ENCODE measurements at regions not wholly inside any gene's neighbourhood (a gene's known extent, or its start where the extent isn't known, plus 50 kb on each side); places are given as distances from the start of the nearest gene placed in this dataset.

DNA sequence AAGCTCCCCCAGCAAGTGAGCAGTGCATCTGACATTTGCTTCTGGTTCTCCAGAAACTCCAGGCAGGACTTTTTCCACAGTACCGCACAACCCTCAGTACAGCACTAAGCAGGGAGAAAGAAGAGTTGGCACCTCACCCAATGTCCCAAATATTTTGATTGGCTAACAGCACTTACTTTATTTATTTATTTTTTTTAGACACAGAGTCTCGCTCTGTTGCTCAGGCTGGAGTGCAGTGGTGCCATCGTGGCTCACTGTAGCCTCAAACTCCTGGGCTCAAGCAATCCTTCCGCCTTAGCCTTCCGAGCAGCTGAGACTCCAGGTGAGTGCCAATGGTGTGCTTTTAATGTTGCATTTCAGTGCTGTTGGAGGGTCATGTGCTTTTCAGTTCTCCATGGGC lies 200.3 kb upstream of the ZMIZ1 start:
- Histone ChIP-seq H3K36me3 (ENCODE audit: low read depth, low read length) (no peaks in the 10 kb centered on the region), H3K9me3 (ENCODE audit: low read length) (no peaks in the 10 kb centered on the region), H3K9ac (ENCODE audit: low read length) (no peak overlapping the region), H3K9me2 (replicated peaks; ENCODE audit: low read length) (no peaks in the 10 kb centered on the region; the same call in 1 of the 2 replicates), H3K27ac (ENCODE audit: low read length) (no peak overlapping the region), H3F3A (ENCODE audit: low read length, unreplicated experiment) (no peaks in the 10 kb centered on the region), H4K20me1 (ENCODE audit: low read length) (no peaks in the 10 kb centered on the region), H3K4me2 (ENCODE audit: low read length) (no peak overlapping the region), H3K27me3 (ENCODE audit: low read length) (peaks cover 8% of the 10 kb centered on the region; the same call in 1 of the 2 replicates), H3K4me1 (ENCODE audit: insufficient read depth, low read length) (no peaks in the 10 kb centered on the region), H3K4me3 (ENCODE audit: low read length) (no peak overlapping the region), H2AFZ (ENCODE audit: low read length) (no peak overlapping the region), H3K79me2 (ENCODE audit: low read length) (no peaks in the 10 kb centered on the region)
- CTCF ChIA-PET, result no interaction called here
- DNase-seq (no peak), ATAC-seq (no peak)
- no TSS peak for BruUV-seq (replicated peaks)
- TF ChIP-seq, protein P1, sequence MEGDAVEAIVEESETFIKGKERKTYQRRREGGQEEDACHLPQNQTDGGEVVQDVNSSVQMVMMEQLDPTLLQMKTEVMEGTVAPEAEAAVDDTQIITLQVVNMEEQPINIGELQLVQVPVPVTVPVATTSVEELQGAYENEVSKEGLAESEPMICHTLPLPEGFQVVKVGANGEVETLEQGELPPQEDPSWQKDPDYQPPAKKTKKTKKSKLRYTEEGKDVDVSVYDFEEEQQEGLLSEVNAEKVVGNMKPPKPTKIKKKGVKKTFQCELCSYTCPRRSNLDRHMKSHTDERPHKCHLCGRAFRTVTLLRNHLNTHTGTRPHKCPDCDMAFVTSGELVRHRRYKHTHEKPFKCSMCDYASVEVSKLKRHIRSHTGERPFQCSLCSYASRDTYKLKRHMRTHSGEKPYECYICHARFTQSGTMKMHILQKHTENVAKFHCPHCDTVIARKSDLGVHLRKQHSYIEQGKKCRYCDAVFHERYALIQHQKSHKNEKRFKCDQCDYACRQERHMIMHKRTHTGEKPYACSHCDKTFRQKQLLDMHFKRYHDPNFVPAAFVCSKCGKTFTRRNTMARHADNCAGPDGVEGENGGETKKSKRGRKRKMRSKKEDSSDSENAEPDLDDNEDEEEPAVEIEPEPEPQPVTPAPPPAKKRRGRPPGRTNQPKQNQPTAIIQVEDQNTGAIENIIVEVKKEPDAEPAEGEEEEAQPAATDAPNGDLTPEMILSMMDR (conservative IDR thresholded peaks at IDR 0.05; ENCODE audit: low read depth, low read length), result no peak
- TF ChIP-seq EZH2 (IDR thresholded peaks at IDR 0.05; ENCODE audit: low read length, unreplicated experiment), result no peak
- TF ChIP-seq EZH2phosphoT487 (IDR thresholded peaks at IDR 0.05; ENCODE audit: borderline replicate concordance, low read length), result no peak
- intact Hi-C loops (cut with micrococcal nuclease), result no loop called here
- POLR2A ChIA-PET (ENCODE audit: unreplicated experiment), result no interaction called here

DNA sequence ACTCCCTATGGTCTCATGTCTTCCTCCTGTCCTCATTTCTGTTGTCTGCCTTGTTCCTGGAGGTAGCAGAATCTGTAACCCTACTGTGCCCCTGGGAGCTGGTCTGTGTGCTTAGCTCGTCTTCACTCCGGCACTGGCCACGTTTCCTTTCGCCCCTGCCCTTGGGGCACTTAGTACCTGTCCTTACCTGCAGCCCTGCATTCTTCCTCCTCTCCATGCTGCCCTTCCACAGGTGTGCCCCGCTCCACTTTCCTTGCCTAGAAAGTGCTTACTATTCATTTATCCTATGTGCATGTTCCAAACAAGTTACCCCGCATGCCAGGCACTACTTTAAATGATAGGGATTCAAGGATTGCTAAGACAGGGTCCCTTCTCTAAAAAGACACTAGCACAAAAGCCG lies 199.9 kb upstream of the ZMIZ1 start:
- Histone ChIP-seq H3K4me3 (ENCODE audit: low read length) (no peak overlapping the region), H3K9me3 (ENCODE audit: low read length) (no peaks in the 10 kb centered on the region), H3K79me2 (ENCODE audit: low read length) (no peaks in the 10 kb centered on the region), H3K9me2 (replicated peaks; ENCODE audit: low read length) (no peaks in the 10 kb centered on the region; the same call in 1 of the 2 replicates), H3K27ac (ENCODE audit: low read length) (no peak overlapping the region), H3K4me1 (ENCODE audit: insufficient read depth, low read length) (no peaks in the 10 kb centered on the region), H3K27me3 (ENCODE audit: low read length) (peaks cover 12% of the 10 kb centered on the region; the same call in 1 of the 2 replicates), H2AFZ (ENCODE audit: low read length) (no peak overlapping the region), H4K20me1 (ENCODE audit: low read length) (no peaks in the 10 kb centered on the region), H3F3A (ENCODE audit: low read length, unreplicated experiment) (no peaks in the 10 kb centered on the region), H3K9ac (ENCODE audit: low read length) (no peak overlapping the region), H3K4me2 (ENCODE audit: low read length) (no peak overlapping the region), H3K36me3 (ENCODE audit: low read depth, low read length) (no peaks in the 10 kb centered on the region)
- DNase-seq (no peak), ATAC-seq (no peak)
- TF ChIP-seq, protein P1 (conservative IDR thresholded peaks at IDR 0.05; ENCODE audit: low read depth, low read length), result no peak
- no peak for TF ChIP-seq EZH2 (IDR thresholded peaks at IDR 0.05; ENCODE audit: low read length, unreplicated experiment)
- TF ChIP-seq EZH2phosphoT487 (IDR thresholded peaks at IDR 0.05; ENCODE audit: borderline replicate concordance, low read length), result no peak
- no TSS peak for BruUV-seq (replicated peaks)
- ChIA-PET POLR2A (ENCODE audit: unreplicated experiment) (no interaction called here), CTCF (no interaction called here)
- intact Hi-C loops (cut with micrococcal nuclease), result no loop called here

DNA sequence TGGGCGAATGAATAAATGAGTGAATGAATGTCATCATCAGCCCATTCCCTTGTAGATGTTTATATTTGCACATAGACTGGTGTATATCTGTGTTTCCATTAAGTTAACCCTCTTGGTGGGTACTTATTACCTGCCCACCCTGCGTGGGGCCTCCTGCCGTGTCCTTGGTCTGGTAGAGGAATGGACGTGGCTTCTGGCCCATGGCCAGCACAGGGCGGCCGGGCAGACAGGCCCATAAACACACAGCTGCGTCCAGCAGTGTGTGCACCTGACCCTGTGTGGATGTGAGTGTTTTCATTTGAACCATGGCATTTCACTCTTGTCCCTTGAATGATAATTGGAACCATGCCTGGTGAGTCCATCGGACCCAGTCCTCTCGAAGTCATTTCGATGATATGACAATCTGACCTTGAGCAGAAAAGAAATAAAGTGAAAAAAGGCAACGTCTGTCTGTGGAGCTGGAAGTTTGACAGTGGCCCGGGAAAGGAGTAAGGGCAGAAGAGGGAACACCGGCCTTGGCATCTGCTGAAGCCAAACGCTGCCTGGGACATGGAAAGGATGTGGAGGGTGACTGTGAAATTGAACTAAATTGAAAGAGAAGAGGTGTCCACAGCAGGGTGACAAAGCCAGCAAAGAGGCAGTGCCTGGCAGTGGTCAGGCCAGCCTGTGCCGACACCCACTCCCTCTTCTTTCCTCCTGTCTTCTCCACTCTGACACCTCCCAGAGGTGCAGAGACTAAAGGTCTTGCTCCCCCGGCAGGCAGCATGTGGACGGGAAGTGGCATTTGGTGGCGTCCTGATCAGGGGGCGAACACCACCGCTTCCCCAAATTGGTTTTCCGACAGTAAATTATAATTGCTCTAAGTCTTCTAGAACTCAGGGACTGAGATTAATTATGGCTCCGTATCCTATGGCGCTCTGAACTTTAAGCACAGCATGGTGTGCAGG lies 199.0 kb upstream of the ZMIZ1 start:
- Histone ChIP-seq H3K9me2 (replicated peaks; ENCODE audit: low read length) (no peaks in the 10 kb centered on the region; the same call in 1 of the 2 replicates), H3K27ac (ENCODE audit: low read length) (no peak overlapping the region), H4K20me1 (ENCODE audit: low read length) (no peaks in the 10 kb centered on the region), H2AFZ (ENCODE audit: low read length) (no peak overlapping the region), H3K4me3 (ENCODE audit: low read length) (no peak overlapping the region), H3K36me3 (ENCODE audit: low read depth, low read length) (no peaks in the 10 kb centered on the region), H3K9me3 (ENCODE audit: low read length) (no peaks in the 10 kb centered on the region), H3K79me2 (ENCODE audit: low read length) (no peaks in the 10 kb centered on the region), H3K4me1 (ENCODE audit: insufficient read depth, low read length) (no peaks in the 10 kb centered on the region), H3K9ac (ENCODE audit: low read length) (no peak overlapping the region), H3K27me3 (ENCODE audit: low read length) (peaks cover 20% of the 10 kb centered on the region; the same call in 1 of the 2 replicates), H3K4me2 (ENCODE audit: low read length) (no peak overlapping the region), H3F3A (ENCODE audit: low read length, unreplicated experiment) (no peaks in the 10 kb centered on the region)
- POLR2A ChIA-PET (ENCODE audit: unreplicated experiment), result no interaction called here
- BruUV-seq (replicated peaks), result no TSS peak
- intact Hi-C loops (cut with micrococcal nuclease), result no loop called here
- ATAC-seq (no peak), DNase-seq (no peak)
- TF ChIP-seq, protein P1 (conservative IDR thresholded peaks at IDR 0.05; ENCODE audit: low read depth, low read length), result no peak
- TF ChIP-seq EZH2phosphoT487 (IDR thresholded peaks at IDR 0.05; ENCODE audit: borderline replicate concordance, low read length) (no peak), EZH2 (IDR thresholded peaks at IDR 0.05; ENCODE audit: low read length, unreplicated experiment) (no peak)
- CTCF ChIA-PET, result no interaction called here

Measured in PC-3 (cell line).